ENCODE measurements at regions not wholly inside any gene's neighbourhood (a gene's known extent, or its start where the extent isn't known, plus 50 kb on each side); places are given as distances from the start of the nearest gene placed in this dataset.

- no peak for FAIRE-seq
- no peak for DNase-seq (ENCODE audit: low spot score)
These were observed 221.4 kb downstream of the SPATA31D1 start for GRCh38 chr9:82209797-82210470.

GRCh38 chr9:82212885-82213284 is 224.3 kb downstream of the SPATA31D1 start:
- DNase-seq (ENCODE audit: low spot score) (no peak), FAIRE-seq (no peak)

GRCh38 chr9:82216435-82216834 is 227.9 kb downstream of the SPATA31D1 start:
- no peak for DNase-seq (ENCODE audit: low spot score)
- no peak for FAIRE-seq

- FAIRE-seq = no peak
These were observed 234.9 kb downstream of the SPATA31D1 start for GRCh38 chr9:82223442-82223841.

GRCh38 chr9:82231411-82231810 is 242.8 kb downstream of the SPATA31D1 start:
- no peak for FAIRE-seq
- no peak for DNase-seq (ENCODE audit: low spot score)

More at GRCh38 chr9:82223442-82223841, 234.9 kb downstream of the SPATA31D1 start:
- DNase-seq (ENCODE audit: low spot score) = no peak

- FAIRE-seq = no peak
- no peak for DNase-seq (ENCODE audit: low spot score)
These were observed 245.8 kb downstream of the SPATA31D1 start for GRCh38 chr9:82234160-82234943.

- FAIRE-seq = no peak
- DNase-seq (ENCODE audit: low spot score) = no peak
These were observed 253.9 kb downstream of the SPATA31D1 start for GRCh38 chr9:82242285-82242963.

- DNase-seq (ENCODE audit: low spot score) (no peak), FAIRE-seq (no peak)
These were observed 258.7 kb downstream of the SPATA31D1 start for GRCh38 chr9:82247318-82247717.

- no peak for DNase-seq (ENCODE audit: low spot score)
- no peak for FAIRE-seq
These were observed 263.5 kb downstream of the SPATA31D1 start for GRCh38 chr9:82252116-82252515.

GRCh38 chr9:82254646-82255367 is 266.2 kb downstream of the SPATA31D1 start:
- no peak for FAIRE-seq
- DNase-seq (ENCODE audit: low spot score) = no peak

GRCh38 chr9:82255481-82256176 is 267.1 kb downstream of the SPATA31D1 start:
- FAIRE-seq (no peak), DNase-seq (ENCODE audit: low spot score) (no peak)

- FAIRE-seq = no peak
- DNase-seq (ENCODE audit: low spot score) = no peak
These were observed 272.1 kb downstream of the SPATA31D1 start for GRCh38 chr9:82260691-82261090.

GRCh38 chr9:82263619-82264018 is 275.0 kb downstream of the SPATA31D1 start:
- DNase-seq (ENCODE audit: low spot score) (no peak), FAIRE-seq (no peak)

- DNase-seq (ENCODE audit: low spot score) = no peak
- FAIRE-seq = no peak
These were observed 282.6 kb downstream of the SPATA31D1 start for GRCh38 chr9:82271106-82271561.

GRCh38 chr9:82273121-82273520 is 284.5 kb downstream of the SPATA31D1 start:
- DNase-seq (ENCODE audit: low spot score) (no peak), FAIRE-seq (no peak)

GRCh38 chr9:82275258-82275927 is 286.8 kb downstream of the SPATA31D1 start:
- no peak for DNase-seq (ENCODE audit: low spot score)

GRCh38 chr9:82281066-82281465 is 292.5 kb downstream of the SPATA31D1 start:
- DNase-seq (ENCODE audit: low spot score) (no peak), FAIRE-seq (no peak)

More at GRCh38 chr9:82275258-82275927, 286.8 kb downstream of the SPATA31D1 start:
- FAIRE-seq = no peak

GRCh38 chr9:82284758-82285157 is 296.2 kb downstream of the SPATA31D1 start:
- no peak for DNase-seq (ENCODE audit: low spot score)
- FAIRE-seq = no peak

- FAIRE-seq = no peak
These were observed 306.6 kb downstream of the SPATA31D1 start for GRCh38 chr9:82295181-82295580.

GRCh38 chr9:82299870-82300269 is 311.3 kb downstream of the SPATA31D1 start:
- DNase-seq (ENCODE audit: low spot score) (no peak), FAIRE-seq (no peak)

More at GRCh38 chr9:82295181-82295580, 306.6 kb downstream of the SPATA31D1 start:
- DNase-seq (ENCODE audit: low spot score) = no peak

Measured in urothelium cell line (cell line).